DMS79 (cell line): ENCODE measurements at regions not wholly inside any gene's neighbourhood (a gene's known extent, or its start where the extent isn't known, plus 50 kb on each side); places are given as distances from the start of the nearest gene placed in this dataset.

Source experiments
- DNase-seq: peaks from one replicate; lab custom pipeline; 2025; lab: John Stamatoyannopoulos, UW

DNA sequence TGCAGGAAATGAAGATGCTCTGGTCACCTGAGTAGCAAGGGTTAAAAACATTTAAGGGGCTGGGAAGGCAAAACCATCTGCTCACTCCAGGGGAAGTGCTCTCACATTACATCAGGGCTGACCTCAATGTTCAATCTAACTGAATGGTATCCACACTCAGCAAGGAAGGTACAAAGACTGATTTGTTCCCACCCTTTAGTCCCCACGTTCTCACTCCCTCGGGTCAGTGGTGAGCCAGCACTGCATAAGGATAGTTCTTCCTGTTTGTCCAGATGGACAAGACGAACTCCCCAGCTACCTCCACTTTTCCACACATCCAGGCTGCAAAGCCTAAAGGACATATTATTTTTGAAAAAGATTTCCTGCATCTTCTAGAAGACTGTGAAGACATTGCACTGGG, 126.6 kb upstream of the SLC14A2 start:
- no peak for DNase-seq

DNA sequence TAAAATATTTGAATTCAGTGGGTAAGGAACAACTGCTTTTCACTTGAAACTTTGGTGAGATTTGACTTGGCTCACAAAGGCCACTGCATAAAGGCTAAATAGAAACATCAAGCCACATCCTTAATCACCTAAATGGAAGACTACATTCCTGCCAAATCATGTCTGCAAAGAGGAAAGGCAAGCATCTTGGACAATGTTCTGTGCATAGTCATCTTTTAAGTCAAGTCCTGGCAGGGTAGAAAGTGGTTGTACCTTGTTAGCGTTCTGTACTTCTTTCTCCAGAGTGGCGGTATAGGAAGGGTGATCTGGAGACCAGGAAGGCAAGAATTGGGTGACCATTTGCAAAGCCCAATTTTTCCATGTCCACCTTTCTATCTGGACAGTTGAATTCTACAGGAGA, 121.4 kb upstream of the SLC14A2 start:
- no peak for DNase-seq

DNA sequence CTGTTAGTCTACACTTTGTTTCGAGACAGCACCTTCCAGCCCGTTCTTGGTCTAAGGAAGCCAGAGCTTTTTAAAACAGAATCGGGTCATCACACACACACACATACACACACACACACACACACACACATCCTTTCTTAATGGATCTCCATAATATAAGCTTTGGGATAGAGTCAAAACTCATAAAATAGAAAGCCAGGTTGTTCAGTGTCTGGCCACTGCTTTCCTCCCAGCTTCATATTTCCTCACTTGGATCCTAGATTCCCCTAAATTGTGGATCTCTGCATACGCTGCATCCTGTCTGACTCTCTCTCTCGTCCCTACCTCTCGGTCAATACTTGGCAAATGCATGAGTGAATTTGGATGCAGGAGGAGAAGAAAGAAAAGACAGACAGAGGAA, 120.5 kb upstream of the SLC14A2 start:
- no peak for DNase-seq

DNA sequence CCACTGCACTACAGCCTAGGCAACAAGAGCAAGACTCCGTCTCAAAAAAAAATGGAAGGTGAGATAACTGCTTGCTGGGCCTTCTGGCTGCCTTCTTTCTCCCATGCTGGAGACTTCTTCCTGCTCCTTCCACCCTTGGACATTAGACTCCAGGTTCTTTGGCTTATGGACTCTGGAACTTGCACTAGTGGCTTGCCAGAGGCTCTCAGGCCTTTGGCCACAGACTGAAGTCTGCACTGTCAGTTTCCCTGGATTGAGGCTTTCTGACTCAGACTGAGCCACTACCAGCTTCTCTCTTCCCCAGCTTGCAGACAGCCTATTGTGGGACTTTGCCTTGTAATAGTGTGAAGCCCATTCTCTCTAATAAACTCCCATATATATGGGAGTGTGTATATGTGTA, 118.5 kb upstream of the SLC14A2 start:
- DNase-seq, result no peak

DNA sequence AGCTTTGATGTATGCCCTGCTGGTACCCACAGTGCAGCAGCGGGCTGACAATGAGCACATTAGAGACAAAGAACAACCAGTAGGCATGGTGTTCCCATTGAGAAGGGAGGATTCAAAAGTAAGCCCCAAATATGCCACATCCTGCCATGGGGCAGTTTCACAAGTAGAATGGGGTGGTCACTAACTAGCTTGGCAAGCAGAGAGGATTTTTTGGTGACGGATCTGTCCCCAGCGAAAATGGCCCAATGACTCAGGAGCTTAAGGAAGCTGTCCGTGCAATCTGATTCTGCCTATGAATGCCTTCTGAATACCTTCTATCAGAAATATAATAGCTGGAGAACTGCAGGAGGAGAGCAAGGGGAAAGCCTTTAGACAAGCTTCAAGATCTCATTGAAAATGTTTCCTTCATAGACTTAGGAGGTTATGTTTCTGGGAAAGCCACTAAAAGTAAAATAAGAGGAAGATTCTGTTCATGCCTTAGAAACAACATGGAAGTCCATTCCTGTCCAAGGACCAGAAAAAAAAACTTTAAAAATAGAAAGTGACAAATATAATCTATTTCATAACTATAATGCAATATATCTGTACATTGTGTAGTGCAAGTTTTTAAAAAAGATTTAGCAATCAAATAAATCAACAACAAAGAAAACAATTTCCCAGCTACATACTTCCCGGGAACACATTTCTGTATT, 117.5 kb upstream of the SLC14A2 start:
- DNase-seq, result no peak

DNA sequence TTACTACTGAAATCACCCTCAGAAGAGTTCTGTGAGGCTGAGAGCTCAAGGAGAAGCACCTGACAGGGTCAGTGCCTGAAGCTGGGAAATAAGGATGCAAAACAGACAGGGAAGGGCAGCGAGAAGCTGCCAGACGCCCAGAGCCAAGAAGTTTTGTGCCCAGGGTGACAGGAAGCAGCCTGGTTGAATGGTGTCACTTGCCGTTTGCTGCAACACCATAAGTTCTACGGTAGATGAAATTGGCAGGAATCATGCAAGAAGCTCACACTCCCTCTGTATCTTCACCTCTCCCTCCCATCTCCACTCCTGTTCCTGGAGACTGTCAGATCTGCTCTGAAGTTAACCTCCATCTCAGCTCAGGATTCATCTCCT, 117.0 kb upstream of the SLC14A2 start:
- DNase-seq, result no peak

DNA sequence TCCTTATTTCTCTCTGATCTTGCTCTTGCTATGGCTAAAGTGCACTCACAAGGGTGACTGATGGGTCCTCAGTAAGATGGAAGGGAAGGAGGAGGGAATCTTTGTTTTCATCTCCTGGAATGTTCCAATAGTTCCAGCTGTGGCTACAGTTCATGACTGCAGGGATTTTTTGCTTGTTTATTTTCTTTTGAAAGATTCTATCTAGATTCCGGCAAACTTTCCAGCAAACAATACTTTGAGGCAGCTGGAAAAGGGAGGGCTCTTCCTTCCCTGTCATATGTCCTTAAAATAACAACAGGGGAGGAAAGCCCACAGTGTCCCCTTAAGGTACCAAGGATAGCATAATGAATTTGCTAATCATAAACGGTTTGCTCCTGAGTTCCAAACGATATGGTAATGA, 111.3 kb upstream of the SLC14A2 start:
- DNase-seq, result no peak

DNA sequence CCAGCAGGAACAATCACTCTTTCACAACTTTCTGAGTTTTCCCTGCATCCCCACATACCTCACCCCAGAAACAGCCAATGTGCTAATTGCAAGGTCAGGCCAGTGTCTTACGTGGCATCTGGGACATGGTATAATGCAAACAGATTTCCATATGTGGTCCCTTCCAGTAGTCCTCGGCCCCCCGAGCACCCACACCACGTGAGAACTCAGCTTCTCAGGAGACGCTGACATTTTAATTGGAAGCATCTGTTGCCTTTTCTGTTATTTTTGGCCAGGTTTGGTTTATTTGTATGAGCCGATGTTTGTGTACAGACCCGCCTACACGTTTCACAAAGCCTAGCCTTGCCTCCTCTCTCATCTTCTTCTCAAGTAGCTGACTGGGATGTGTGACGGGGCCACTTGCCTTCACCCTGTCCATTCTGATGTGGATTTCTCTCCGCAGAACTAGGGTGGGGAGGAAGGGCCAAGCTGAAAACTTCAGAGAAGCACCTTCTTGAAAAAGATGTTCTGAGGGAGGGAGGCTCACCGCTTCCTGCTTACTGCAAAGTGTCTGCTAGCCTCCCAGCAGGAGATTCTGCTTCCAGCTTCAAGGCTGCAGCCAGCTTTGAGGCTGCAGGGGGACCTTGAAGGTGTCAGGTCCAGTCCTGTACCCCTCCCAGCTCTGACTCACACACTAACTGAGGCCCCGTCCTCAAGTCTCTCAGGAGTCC, 109.6 kb upstream of the SLC14A2 start:
- DNase-seq, result no peak

DNA sequence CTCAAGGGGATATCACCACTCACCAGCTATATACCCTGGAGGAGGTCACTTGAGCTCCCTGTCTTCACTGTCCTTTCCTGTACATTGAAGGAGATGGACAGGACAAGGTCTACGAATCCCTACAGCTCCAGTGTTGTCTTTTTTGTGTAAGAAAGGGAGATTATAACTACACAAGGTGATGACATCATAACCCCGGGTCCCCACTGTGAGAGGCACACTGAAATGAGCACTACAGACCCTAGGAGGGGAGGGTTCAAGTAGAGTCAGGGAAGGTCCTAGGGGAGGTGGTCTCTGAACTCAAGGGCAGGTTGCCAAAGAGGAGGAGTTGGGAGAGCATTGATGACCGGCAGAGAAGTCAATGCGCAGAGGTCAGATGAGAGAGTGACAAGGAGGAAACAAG, 108.3 kb upstream of the SLC14A2 start:
- DNase-seq, result no peak

DNA sequence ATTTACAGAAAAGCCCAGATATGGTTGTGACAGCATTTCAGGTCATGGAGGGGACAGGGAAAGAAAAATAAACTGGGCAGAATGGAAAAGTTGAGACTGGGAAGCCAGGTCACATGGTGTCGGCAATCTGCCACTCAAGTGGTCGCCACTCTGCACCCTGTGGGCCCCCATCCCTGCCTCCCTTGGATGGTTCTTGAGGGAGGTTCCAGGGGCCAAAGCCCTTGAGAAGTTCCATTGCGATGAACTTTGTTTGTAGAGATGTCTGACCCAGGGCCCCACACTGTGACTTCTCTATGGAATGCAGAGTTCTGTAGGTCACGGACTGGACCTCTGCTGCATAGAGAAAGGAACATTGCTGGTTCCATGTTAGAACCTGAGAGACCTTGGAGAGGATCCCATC, 105.7 kb upstream of the SLC14A2 start:
- DNase-seq, result no peak

DNA sequence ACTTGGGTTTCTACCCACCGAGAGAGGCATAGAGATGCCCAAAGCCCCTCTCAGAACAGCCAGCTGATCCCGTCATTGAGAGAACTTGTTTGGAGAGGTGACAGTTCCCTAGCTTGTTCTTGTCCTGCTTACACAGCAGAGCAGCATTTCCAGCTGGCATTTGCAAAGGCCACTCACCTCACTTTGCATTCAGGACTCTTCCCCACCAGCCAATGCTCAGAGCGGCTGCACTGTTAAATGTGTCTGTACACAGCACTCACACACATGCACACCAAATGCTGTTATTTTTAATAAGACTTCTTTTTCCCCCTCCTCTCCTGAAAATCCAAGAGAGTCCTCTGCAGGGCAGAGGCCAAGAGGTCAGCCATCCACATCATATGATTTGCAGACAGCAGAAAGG, 104.6 kb upstream of the SLC14A2 start:
- no peak for DNase-seq

DNA sequence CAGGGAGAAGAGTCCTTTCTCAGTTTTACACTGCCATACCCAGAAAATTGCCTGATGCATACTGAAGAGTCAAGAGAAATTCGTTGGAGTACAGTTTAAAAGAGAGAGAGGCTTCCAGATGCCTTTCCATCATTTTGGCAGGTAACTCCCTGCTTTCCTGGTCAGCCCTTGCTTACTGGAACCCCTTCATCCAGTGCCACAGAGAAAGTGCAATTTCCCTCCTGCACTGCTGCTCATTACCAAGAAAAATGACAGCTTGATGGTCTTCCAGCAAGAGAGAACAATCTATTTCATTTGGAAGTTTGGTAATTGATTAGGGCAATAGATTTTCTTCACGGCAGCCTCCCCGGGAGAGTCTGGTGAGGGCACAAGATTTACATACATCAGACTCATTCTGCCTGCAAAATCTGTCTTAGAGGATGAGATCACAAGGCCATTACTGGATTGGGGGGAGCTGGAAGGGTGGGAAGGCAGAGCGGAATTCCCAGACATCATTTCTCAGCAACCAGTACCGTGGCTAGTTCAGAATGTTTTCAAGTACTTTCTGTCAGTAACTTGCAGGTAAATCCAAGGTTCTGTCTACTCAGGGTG, 102.8 kb upstream of the SLC14A2 start:
- DNase-seq, result no peak

DNA sequence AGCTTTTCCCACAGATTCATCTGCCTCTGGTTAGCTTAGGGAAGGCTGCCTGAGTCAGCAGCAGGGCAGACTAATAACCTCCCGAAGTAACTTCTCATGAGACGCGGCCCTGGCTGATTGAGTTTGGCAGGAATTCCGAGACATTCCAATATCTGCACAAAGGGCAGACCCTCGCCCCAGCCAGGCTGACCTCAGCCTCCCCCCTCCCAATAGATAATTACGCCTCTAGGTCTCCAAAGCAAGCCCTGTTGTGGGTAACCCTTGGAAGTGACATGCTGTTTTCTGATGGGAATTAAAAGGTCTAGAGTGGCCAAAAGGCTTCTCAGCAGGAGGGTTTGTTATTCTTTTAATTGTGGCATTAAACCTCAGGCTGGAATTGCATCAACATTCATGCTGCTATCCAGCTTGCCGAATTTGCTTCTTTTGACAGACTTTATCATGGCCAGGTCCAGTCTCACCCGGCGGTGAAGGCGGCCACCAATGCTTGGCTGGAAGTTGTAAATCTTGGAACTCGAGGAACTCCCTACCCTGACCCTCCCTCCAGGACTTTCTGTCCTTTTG, 98.0 kb upstream of the SLC14A2 start:
- DNase-seq, result no peak

DNA sequence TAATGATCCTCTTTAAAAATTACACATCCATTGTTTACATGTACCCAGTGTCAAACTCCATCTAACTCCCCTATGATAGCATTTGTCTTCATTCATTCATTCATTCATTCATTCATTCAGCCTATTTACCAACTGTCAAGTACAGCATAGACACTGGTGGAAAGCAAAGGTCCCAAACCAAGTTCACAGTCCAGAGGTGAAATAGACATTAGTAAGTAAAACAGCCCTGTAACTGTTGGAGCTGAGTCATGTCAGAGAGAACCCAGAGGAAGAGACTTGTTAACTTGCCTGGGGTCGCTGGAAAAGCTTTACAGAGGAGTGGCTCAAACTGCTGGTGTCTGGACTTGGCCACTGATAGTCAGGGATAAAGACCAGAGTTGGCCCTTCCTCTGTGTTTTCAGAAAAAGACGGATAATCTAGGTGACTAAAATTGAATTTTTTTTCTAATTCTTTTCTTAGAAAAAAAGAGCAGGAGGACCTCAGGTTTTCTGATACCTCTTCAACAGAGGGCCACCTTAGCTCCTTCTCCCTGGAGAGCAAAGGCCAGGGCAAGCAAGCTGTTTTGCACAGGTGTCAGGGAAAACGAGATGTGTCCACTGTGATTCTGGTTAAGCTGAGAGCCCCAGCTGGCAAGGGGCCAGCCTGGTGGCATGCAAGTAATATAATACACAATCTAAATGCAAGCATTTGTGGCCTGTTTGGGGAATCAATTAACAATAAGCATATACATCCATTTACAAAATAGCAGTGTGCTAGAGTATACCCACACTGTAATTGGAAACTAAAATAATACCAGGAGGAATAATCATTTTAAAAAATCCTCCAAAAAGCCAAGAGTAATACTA, 96.7 kb upstream of the SLC14A2 start:
- DNase-seq, result peak; percentile 10

DNA sequence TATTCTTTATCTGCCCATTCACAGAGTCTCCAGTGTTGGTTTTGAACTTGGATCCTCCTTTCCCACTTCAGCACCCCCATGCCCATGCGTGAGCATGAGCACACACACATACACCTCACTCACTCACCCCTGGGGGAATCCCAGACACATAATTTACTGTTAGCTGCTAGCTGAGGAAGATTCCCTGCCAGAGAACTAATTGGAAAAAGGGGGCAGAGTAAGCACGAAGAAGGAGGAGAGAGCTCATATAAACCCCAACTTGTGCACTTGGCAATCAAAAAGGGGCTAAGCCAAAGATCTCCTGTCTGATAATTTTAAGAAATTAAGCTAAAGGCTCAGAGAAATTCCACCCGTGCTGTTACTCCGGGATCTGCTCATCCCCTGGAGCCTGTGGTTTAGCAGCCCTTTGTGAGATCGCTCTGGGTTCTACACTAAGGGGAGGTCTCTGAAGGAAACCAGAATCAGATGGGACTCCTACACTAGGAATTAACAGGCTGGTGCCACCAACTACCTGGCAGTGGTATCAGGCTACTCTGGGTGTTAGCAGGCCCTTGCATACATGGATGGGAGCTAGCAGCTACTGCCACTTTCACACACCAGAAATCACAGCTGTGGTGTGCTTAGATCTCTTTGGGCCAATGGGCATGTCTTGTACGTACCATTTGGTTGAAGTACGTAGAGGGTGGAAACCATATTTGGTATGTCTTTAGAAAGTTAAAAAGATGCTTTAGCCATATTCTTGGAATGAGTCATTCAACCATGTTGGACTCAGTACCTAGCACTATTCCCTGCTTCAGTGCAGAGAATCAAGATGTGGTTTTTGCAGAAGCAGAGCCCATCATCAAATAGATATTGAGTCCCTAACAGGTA, 95.6 kb upstream of the SLC14A2 start:
- no peak for DNase-seq

DNA sequence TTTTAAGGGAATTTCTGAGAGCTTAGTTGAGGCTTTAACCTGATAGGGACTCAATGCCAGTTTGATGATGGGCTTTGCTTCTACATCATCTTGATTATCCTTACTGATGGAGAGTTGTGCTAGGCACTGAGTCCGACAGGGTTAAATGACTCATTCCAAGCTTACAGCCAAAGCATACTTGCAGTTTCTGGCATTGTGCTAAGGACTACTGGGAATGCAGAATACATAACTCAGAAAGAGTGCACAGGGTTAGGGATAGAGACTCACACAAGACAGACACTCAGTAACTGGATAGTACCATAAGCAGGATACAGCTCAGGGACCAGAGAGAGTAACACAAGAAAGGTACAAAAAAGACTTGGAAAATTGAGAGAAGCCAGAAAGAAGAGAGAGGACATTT, 94.1 kb upstream of the SLC14A2 start:
- no peak for DNase-seq

DNA sequence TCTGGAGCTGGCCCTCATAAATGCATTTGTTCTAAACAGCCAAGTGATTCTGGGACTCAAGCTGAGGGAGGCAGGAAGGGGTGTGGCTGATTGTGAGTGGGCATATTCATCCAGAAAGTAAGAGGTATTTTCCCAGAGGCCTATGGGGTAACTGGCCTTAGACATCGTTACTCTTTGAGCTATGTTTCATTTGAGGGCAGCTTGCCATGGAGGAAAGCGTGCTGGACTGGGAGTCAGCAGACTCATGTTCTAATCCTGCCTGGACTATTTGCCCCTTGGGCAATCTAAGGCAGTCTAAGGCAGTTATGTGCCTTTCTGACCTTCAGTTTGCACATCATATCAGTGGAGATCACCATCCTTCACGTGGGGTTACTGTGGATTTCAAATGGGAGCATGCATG, 93.5 kb upstream of the SLC14A2 start:
- no peak for DNase-seq

DNA sequence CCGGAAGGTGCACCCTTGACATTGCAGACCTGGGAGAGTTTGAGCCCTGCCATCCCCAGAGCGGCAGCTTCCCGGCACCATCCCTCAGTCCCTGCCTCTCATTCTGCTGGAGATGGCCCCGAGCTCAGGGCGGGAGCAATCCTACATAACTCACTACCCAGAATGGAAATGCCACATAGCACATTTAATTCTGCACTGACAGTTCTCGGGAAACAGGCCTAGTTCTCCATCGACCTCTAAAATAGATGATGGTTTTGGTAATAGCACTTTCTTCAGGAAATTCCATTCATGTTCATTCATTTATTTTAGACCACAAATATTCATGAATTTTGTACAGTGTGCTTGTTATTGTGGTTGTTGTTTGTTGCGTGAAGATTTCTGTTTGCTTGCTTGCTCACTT, 92.9 kb upstream of the SLC14A2 start:
- DNase-seq, result no peak

DNA sequence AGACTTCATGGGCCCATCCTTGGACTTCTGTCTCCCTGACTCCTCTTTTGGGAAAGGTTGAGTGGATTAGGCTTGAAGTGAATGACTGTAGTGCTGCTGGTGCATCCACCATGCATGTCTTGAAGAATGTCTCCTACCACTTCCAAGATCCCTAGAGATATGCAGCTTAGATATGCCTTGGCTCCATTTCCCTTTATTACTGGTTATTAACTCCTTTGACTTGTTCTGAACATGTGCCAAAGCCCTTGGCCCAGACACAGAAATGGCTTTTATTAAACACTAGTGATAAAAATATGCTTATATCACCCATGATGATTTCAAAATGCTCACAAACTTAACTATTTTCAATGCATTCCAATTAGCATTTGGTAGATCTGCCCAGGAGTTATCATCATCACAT, 90.0 kb upstream of the SLC14A2 start:
- DNase-seq, result peak; percentile 5

DNA sequence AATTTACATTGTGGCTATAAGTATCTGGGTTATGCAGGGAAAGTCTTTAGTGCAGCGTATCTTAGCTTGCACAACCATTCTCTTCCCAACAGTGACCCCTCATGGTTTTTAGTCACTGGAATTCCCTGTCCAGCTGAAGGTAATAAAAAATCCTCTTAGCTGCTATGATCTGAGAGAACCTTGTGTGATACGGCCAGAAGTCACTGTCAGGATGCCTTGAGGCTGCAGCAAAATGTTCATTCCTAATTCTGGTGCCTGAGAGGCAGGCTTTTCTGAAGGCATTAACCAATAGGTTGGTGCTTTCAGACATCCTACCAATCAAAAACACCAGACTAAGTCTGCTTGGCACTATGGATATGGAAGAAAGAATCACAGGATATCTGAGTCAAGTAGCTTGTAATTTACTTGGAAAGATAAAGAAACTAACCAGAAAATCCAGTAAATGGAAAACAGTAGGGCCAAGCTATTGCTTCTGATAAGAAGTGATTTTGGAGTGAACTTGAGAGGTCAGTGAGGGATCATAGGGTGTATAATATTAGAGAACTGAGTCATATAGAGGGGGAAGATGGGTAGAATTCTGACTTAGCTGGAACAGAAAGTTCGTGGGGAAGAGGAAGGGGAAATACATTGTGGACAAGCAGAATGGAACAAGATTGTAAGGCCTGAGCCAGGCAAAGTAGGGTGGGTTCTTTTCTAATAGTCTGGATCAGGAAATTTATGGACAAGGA, 89.0 kb upstream of the SLC14A2 start:
- no peak for DNase-seq

DNA sequence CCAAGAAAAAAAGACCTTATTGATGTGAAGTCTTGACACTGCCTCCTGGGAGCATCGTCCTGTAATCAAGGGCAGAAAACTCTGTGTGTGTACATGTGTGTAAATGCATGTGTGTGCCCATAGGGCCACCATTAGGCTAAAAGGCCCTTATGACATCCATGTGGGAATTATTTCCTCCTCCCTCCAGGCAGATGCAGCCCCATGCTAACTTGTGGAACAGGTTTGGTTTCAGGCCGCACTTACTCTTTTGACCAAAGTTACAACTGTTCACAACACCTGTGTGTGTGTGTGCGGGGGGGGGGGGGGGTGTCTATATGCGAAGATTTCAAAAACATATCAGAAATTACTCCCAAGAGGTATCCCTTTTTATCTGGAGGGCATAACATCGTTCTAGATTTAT, 87.4 kb upstream of the SLC14A2 start:
- no peak for DNase-seq
